Amniotic epithelial cell (primary cell): ENCODE measurements at regions not wholly inside any gene's neighbourhood (a gene's known extent, or its start where the extent isn't known, plus 50 kb on each side); places are given as distances from the start of the nearest gene placed in this dataset.
A peak's percentile ranks its signal among the peaks of the same experiment; 100 is the strongest.

Experiments
- DNase-seq: peaks from one replicate; pipeline ENCODE4 v3.0.0-alpha.2; 2010; ENCODE audit warnings: low read depth

DNA sequence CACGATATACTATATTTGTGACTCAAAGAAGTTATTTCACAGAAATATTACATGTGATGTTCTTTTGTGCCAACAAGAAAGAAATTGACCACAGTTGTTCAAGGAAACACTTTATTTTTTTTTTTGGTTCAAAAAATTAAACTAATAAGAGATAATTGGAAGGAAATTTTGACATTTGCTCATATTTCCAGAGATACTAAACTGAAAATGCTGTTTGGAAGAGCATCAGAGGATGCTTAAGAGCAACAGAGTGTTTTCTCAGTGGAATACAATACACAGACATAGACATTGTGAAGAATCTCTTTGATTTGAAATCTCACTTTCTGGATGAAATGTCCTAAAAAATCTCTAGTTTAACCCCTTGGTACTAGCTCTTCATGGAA is 760.4 kb upstream of the CXADR start:
- DNase-seq = no peak

- no peak for DNase-seq
Measured at GRCh38 chr21:16755061-16755460, 757.8 kb upstream of the CXADR start.

DNA sequence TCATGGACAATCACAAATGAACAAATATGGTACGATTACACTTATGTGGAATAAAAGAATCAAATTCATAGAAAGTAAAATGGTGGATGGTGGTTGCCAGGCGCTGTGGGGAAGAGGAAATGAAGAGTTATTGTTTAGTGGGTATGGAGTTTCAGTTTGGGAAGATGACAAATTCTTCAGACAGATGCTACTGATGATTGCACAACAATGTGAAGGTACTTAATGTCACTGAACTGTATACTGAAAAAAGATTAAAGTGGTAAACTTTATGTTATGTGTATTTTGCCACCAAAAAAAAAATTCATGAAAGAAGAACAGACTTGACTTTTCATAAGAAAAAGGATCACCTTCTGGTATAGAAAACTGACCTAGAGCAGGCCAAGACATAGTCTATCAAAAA is 745.6 kb upstream of the CXADR start:
- no peak for DNase-seq

DNA sequence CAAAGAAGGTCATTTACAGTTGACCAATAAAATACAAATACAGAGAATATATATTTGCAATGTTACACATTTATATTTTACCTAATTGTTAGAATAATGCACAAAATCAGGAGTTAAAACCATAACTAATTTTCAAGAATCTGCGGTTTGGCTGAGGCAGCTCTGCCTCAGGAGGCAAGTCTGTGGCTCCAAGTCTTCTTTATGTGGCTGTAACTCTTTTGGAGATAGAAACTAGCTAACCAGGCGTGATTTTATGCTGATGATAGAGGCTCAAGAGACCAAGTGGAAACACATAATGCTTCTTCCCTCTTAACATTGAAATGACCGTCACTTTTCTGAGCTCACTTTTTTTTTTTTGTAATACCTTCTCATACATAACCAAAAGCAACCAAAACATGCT is 744.7 kb upstream of the CXADR start:
- DNase-seq = no peak

GRCh38 chr21:16770266-16770665 is 742.6 kb upstream of the CXADR start:
- peak; percentile 44 for DNase-seq

DNA sequence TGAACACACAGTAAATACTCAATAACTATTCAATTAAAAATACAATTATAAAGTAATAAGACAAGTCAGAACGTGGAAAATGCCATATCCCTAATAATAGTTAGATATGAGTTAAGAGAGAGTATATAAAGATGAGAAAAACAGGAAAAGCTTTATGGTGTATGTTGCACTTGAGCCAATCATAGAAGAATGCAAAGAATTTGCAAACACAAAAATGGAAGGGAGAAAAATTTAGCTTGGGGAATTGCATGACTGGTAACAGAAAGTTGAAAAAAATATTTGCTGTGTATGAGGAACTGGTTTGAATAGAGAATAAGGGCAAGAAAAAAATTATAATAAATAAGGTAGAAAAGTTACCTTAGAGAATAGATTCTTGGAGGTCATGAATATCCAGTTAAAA is 739.6 kb upstream of the CXADR start:
- DNase-seq = peak; percentile 10

GRCh38 chr21:16775076-16775475 is 737.8 kb upstream of the CXADR start:
- no peak for DNase-seq

GRCh38 chr21:16777041-16777720 is 735.7 kb upstream of the CXADR start:
- DNase-seq = no peak

- DNase-seq = no peak
Measured at GRCh38 chr21:16788584-16788983, 724.3 kb upstream of the CXADR start.

GRCh38 chr21:16789636-16790035 is 723.2 kb upstream of the CXADR start:
- DNase-seq = no peak

DNA sequence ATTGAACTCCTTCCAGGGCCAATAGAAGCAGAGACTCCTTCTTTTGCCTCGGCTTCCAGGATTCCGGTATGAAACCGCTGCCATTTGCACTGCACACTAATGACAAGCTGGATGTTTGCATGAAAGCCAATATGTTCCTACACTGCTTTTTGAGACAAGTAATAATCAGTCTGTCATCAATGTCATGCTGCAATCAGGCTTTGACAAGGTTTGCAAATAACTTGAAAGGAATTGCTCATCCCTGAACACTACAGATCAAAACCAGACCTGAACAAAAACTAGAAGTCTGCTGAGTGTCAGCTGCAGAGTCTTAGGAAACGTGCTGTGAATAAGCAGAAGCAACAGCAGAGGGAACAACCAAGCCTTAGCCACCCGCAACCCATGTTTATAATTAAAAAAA is 720.7 kb upstream of the CXADR start:
- no peak for DNase-seq

DNA sequence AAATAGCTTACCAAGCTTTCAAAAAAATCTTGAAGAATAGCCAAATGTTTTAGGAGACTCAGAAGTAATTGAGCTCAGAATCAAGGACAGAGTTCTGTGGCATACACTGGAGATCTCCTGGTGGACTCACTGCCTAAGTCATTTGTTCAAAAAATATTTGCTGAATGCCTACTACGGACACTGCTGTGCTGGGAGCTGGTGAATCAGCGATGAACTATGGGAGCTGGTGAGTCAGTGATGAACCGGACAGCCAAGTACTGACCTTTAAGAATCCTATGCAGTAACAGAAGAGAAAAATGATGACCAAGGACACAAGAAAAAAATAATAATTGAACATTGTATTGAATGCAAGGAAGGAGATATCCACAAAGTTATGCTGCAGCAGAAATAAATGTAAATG is 717.9 kb upstream of the CXADR start:
- peak; percentile 89 for DNase-seq

GRCh38 chr21:16796776-16797175 is 716.1 kb upstream of the CXADR start:
- DNase-seq = no peak

DNA sequence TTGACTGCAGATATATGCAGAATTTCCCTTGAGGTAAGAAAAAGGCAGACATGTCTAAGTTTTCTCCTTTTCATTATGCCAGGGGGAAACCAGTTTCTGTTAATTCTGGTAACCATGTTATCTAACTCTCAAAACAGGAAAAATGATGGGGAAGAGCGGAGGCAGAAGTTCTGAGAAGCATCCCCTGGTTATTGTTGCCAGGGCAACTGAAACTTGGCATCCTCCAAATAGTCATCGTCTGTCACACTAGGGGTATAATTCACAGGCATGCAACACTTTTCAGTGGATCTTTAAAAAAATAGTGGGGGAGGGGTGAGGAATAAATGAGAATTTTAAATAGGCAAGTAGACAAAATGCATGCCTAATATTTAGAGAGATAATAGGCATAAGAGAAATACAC is 715.3 kb upstream of the CXADR start:
- no peak for DNase-seq

DNA sequence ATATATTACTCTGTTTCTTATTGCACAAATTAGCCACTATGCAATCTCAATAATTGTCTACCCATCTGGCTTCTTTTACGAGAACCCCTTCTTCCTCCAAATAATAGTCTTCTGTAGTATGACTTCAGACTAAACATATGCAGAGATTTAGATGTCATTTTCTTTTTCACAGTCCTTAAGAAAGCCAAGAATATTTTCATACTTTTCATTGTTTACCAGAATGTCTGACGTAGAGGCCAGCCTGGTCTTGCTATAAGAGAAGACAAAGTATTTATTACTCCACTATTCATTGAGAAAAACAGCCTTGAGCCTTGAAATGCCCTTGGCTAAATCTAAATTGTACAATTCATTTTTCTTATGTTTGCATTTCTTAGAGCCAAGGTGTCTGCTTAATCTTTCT is 714.9 kb upstream of the CXADR start:
- no peak for DNase-seq

DNA sequence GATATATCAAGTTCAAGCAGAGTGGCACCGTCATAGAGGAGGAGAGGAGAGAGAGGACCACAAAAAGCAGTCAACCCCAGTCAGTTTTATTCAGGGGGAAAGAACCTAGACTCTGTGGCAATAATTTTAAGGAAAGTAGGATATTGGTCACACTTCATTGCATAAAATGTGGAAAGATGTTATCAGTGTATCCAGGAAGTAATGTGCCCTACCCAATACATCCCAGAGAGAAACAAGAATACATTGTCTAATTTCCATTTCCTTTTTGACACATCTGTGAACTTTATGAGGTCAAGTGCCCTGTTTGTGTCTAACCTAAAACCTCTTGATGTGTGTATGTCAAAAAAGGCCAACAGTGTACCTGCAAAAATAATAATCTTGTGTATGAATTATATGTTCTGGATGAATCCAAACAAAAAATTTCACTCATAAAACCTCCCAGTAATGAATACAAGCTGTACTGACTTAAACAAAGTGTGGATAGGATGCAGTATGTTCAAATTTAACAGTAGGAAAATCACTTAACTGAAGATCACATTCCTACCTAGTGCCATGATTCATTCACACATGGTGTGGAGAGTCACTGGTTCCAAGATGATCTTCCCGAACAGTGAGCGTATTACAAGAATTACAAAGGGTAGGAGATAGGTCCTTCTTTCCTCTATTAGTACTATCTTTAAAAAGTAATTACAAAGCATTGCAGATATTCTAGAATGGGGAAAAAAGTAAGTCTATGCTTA is 712.1 kb upstream of the CXADR start:
- no peak for DNase-seq

DNA sequence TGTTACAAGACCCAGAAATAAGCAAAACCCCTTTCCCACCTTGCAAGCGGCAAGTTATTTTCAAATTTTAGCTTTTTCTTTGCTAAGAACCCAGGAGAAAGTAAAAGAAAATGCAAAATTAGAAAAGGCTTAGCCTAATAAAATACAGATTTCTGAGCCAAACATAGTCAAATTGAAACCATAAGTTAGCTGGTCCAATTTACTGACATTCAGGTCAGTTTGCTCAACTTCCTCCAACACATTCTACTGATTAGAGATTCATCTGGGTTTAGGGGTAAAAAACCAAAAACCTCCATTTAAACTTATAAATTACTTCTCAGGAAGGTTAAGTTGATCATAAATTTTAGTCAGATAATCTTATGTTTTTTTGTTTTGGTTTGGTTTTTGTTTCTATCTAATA is 701.8 kb upstream of the CXADR start:
- no peak for DNase-seq

GRCh38 chr21:16811970-16812369 is 700.9 kb upstream of the CXADR start:
- DNase-seq = no peak

- no peak for DNase-seq
Measured at GRCh38 chr21:16815243-16815642, 697.6 kb upstream of the CXADR start.

DNA sequence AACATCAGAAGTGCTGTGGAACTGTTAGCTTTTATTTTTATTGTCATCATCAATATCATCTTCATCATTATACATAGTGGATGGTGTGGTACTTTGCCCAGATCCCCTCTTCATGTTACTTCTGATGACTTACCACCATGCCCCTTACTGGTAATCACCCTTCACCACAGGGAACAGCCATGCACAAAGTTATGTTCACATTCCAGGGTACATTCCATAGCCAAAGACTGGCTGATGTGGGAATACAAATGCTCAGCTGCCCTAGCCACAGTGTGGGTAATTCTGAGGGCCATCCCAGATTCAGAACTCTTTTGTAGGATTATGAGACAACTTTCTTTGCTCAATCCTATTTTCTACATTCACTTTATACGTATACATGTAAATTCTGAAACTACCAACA is 691.3 kb upstream of the CXADR start:
- peak; percentile 10 for DNase-seq

- DNase-seq = no peak
Measured at GRCh38 chr21:16829532-16829931, 683.3 kb upstream of the CXADR start.

DNA sequence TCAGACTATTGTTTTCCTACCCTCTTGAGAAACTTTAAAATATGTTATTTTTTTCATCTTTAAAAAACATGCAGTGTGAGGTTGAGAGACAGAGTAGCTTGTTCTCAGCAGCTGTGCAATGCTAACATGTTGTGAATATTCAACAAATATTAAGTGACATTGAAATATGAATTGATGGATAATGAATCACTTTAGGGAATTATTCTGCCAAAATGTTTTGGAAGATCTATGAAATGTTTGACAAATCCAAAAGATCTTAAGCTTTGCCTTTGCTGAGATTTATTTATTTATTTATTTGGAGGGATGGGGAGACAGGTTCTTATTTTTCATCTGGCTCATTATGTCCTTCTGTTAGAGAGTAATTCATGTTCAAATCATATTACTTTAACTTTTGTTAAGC is 680.1 kb upstream of the CXADR start:
- DNase-seq = no peak

DNA sequence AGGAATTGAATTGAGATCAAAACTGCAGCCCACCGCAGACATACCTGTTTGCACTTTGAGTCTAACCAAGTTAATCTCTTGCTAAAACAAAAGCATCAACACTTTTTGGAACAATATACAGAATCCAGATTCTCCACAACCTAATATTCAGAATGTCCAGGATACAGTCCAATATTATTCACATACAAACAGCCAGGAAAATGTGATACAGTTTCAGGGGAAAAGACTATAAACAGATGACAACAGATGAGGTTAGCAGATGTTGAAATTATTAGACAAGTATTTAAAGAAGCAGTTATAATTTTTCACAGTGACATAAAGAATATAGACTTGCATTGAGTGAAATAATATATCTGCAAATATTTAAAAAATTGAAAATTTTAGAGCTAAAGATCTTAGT is 678.1 kb upstream of the CXADR start:
- no peak for DNase-seq

DNA sequence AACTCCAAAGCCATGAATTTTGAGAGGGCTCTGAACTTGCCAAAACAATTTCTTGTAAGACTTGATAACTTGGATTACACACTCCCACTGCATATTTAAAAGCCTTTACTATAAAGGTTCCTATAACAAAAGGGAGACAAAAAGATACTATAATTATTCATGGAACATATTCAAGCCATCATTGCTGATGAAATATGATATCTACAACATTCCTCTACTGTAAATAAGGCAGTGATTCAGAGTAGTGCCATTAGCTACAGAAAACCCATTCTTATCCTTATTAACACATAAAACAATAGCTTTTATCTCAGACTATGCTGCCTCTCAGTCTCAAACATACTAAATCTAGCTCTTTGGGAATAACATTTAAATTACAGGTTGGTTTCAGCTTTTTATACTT is 675.5 kb upstream of the CXADR start:
- DNase-seq = peak; percentile 11
